ENCODE measurements at regions not wholly inside any gene's neighbourhood (a gene's known extent, or its start where the extent isn't known, plus 50 kb on each side); places are given as distances from the start of the nearest gene placed in this dataset.

GRCh38 chr6:106767271-106767670, 137.9 kb downstream of the QRSL1 start:
- no peak overlapping the region for H3K4me3 Mint-ChIP-seq
- no peak for ATAC-seq (replicated peaks)
- no peaks in the 10 kb centered on the region for H3K4me1 Mint-ChIP-seq
- H3K27ac Mint-ChIP-seq = no peak overlapping the region
- no peaks in the 10 kb centered on the region for H3K36me3 Mint-ChIP-seq (ENCODE audit: low read depth)
- no peaks in the 10 kb centered on the region for H3K9me3 Mint-ChIP-seq
- no peaks in the 10 kb centered on the region for H3K27me3 Mint-ChIP-seq

GRCh38 chr6:106766201-106766600, 136.8 kb downstream of the QRSL1 start:
- no peak for ATAC-seq (replicated peaks)
- H3K36me3 Mint-ChIP-seq (ENCODE audit: low read depth) = no peaks in the 10 kb centered on the region
- H3K27me3 Mint-ChIP-seq = no peaks in the 10 kb centered on the region

GRCh38 chr6:106765496-106765895, 136.1 kb downstream of the QRSL1 start:
- H3K27ac Mint-ChIP-seq = no peak overlapping the region
- ATAC-seq (replicated peaks) = no peak
- no peaks in the 10 kb centered on the region for H3K36me3 Mint-ChIP-seq (ENCODE audit: low read depth)
- no peaks in the 10 kb centered on the region for H3K27me3 Mint-ChIP-seq
- no peaks in the 10 kb centered on the region for H3K4me1 Mint-ChIP-seq
- H3K4me3 Mint-ChIP-seq = no peak overlapping the region
- H3K9me3 Mint-ChIP-seq = no peaks in the 10 kb centered on the region

More at GRCh38 chr6:106766201-106766600, 136.8 kb downstream of the QRSL1 start:
- H3K9me3 Mint-ChIP-seq = no peaks in the 10 kb centered on the region
- H3K4me1 Mint-ChIP-seq = no peaks in the 10 kb centered on the region
- H3K27ac Mint-ChIP-seq = no peak overlapping the region
- no peak overlapping the region for H3K4me3 Mint-ChIP-seq

GRCh38 chr6:106764353-106764980, 135.1 kb downstream of the QRSL1 start:
- H3K36me3 Mint-ChIP-seq (ENCODE audit: low read depth) = no peaks in the 10 kb centered on the region
- no peak overlapping the region for H3K4me3 Mint-ChIP-seq
- no peak overlapping the region for H3K27ac Mint-ChIP-seq
- no peaks in the 10 kb centered on the region for H3K27me3 Mint-ChIP-seq
- no peaks in the 10 kb centered on the region for H3K4me1 Mint-ChIP-seq
- H3K9me3 Mint-ChIP-seq = no peaks in the 10 kb centered on the region
- no peak for ATAC-seq (replicated peaks)

- H3K9me3 Mint-ChIP-seq = no peaks in the 10 kb centered on the region
- H3K4me3 Mint-ChIP-seq = no peak overlapping the region
- no peak overlapping the region for H3K27ac Mint-ChIP-seq
- no peaks in the 10 kb centered on the region for H3K4me1 Mint-ChIP-seq
- H3K36me3 Mint-ChIP-seq (ENCODE audit: low read depth) = no peaks in the 10 kb centered on the region
- peaks cover 3% of the 10 kb centered on the region for H3K27me3 Mint-ChIP-seq
- no peak for ATAC-seq (replicated peaks)
Measured at GRCh38 chr6:106763361-106763760, 134.0 kb downstream of the QRSL1 start.

GRCh38 chr6:106761160-106761559, 131.8 kb downstream of the QRSL1 start:
- Mint-ChIP-seq H3K27me3 (peaks cover 7% of the 10 kb centered on the region), H3K4me1 (no peaks in the 10 kb centered on the region), H3K27ac (no peak overlapping the region), H3K36me3 (ENCODE audit: low read depth) (no peaks in the 10 kb centered on the region), H3K9me3 (no peaks in the 10 kb centered on the region), H3K4me3 (no peak overlapping the region)
- no peak for ATAC-seq (replicated peaks)

- Mint-ChIP-seq H3K27me3 (peaks cover 7% of the 10 kb centered on the region), H3K36me3 (ENCODE audit: low read depth) (no peaks in the 10 kb centered on the region), H3K27ac (no peak overlapping the region), H3K4me1 (no peaks in the 10 kb centered on the region), H3K4me3 (no peak overlapping the region), H3K9me3 (no peaks in the 10 kb centered on the region)
- ATAC-seq (replicated peaks) = no peak
Measured at GRCh38 chr6:106759112-106759511, 129.7 kb downstream of the QRSL1 start.

GRCh38 chr6:106757722-106758467, 128.5 kb downstream of the QRSL1 start:
- H3K27me3 Mint-ChIP-seq = peaks cover 7% of the 10 kb centered on the region
- H3K9me3 Mint-ChIP-seq = no peaks in the 10 kb centered on the region
- no peak for ATAC-seq (replicated peaks)
- H3K4me1 Mint-ChIP-seq = no peaks in the 10 kb centered on the region
- H3K27ac Mint-ChIP-seq = no peak overlapping the region
- no peaks in the 10 kb centered on the region for H3K36me3 Mint-ChIP-seq (ENCODE audit: low read depth)
- no peak overlapping the region for H3K4me3 Mint-ChIP-seq

GRCh38 chr6:106757267-106757666, 127.9 kb downstream of the QRSL1 start:
- H3K27me3 Mint-ChIP-seq = peaks cover 11% of the 10 kb centered on the region
- H3K36me3 Mint-ChIP-seq (ENCODE audit: low read depth) = no peaks in the 10 kb centered on the region
- no peaks in the 10 kb centered on the region for H3K4me1 Mint-ChIP-seq
- no peak overlapping the region for H3K27ac Mint-ChIP-seq
- no peak for ATAC-seq (replicated peaks)
- no peaks in the 10 kb centered on the region for H3K9me3 Mint-ChIP-seq
- H3K4me3 Mint-ChIP-seq = no peak overlapping the region

- Mint-ChIP-seq H3K4me1 (no peaks in the 10 kb centered on the region), H3K27ac (no peak overlapping the region), H3K4me3 (no peak overlapping the region), H3K9me3 (no peaks in the 10 kb centered on the region), H3K36me3 (ENCODE audit: low read depth) (no peaks in the 10 kb centered on the region), H3K27me3 (peaks cover 11% of the 10 kb centered on the region)
- no peak for ATAC-seq (replicated peaks)
Measured at GRCh38 chr6:106754215-106754614, 124.8 kb downstream of the QRSL1 start.

GRCh38 chr6:106752641-106753040, 123.3 kb downstream of the QRSL1 start:
- Mint-ChIP-seq H3K36me3 (ENCODE audit: low read depth) (no peaks in the 10 kb centered on the region), H3K4me3 (no peak overlapping the region), H3K4me1 (no peaks in the 10 kb centered on the region), H3K27me3 (peaks cover 12% of the 10 kb centered on the region), H3K27ac (no peak overlapping the region), H3K9me3 (no peaks in the 10 kb centered on the region)
- no peak for ATAC-seq (replicated peaks)

GRCh38 chr6:106751501-106752252, 122.3 kb downstream of the QRSL1 start:
- Mint-ChIP-seq H3K4me1 (no peaks in the 10 kb centered on the region), H3K27me3 (peaks cover 8% of the 10 kb centered on the region), H3K27ac (no peak overlapping the region), H3K9me3 (no peaks in the 10 kb centered on the region), H3K36me3 (ENCODE audit: low read depth) (no peaks in the 10 kb centered on the region), H3K4me3 (no peak overlapping the region)
- no peak for ATAC-seq (replicated peaks)

GRCh38 chr6:106750946-106751345, 121.6 kb downstream of the QRSL1 start:
- Mint-ChIP-seq H3K27me3 (peaks cover 8% of the 10 kb centered on the region), H3K9me3 (no peaks in the 10 kb centered on the region), H3K27ac (no peak overlapping the region), H3K36me3 (ENCODE audit: low read depth) (no peaks in the 10 kb centered on the region), H3K4me1 (no peaks in the 10 kb centered on the region), H3K4me3 (no peak overlapping the region)
- ATAC-seq (replicated peaks) = no peak

- H3K27ac Mint-ChIP-seq = no peak overlapping the region
- no peak overlapping the region for H3K4me3 Mint-ChIP-seq
- no peak for ATAC-seq (replicated peaks)
- no peaks in the 10 kb centered on the region for H3K36me3 Mint-ChIP-seq (ENCODE audit: low read depth)
- peaks cover 8% of the 10 kb centered on the region for H3K27me3 Mint-ChIP-seq
- H3K9me3 Mint-ChIP-seq = no peaks in the 10 kb centered on the region
- H3K4me1 Mint-ChIP-seq = no peaks in the 10 kb centered on the region
Measured at GRCh38 chr6:106750142-106750918, 121.0 kb downstream of the QRSL1 start.

Data from activated T-helper 17 cell treated with anti-CD3 and anti-CD28 coated beads, Interleukin-2, amount 50 U/mL, for 72 hours (primary cell).